HS-5 (cell line): ENCODE measurements at regions not wholly inside any gene's neighbourhood (a gene's known extent, or its start where the extent isn't known, plus 50 kb on each side); places are given as distances from the start of the nearest gene placed in this dataset.

Source experiments
- DNase-seq: peaks from one replicate; pipeline ENCODE4 v3.0.0-alpha.2; 2012; ENCODE audit warnings: low read depth

GRCh38 chr14:65224799-65225198, 122.5 kb upstream of the MAX start:
- no peak for DNase-seq

- DNase-seq, result no peak
Observed at GRCh38 chr14:65225299-65226159, 123.2 kb upstream of the MAX start.

GRCh38 chr14:65226824-65227604, 124.7 kb upstream of the MAX start:
- DNase-seq, result no peak

GRCh38 chr14:65228436-65228835, 126.1 kb upstream of the MAX start:
- DNase-seq, result no peak

- no peak for DNase-seq
Observed at GRCh38 chr14:65228956-65229747, 126.8 kb upstream of the MAX start.

GRCh38 chr14:65229748-65230728, 127.7 kb upstream of the MAX start:
- DNase-seq, result no peak

GRCh38 chr14:65231286-65231980, 129.1 kb upstream of the MAX start:
- DNase-seq, result no peak

- DNase-seq, result no peak
Observed at GRCh38 chr14:65234752-65235361, 132.5 kb upstream of the MAX start.

- no peak for DNase-seq
Observed at GRCh38 chr14:65237023-65237814, 134.9 kb upstream of the MAX start.

- no peak for DNase-seq
Observed at GRCh38 chr14:65237941-65238340, 135.6 kb upstream of the MAX start.

GRCh38 chr14:65238456-65238855, 136.1 kb upstream of the MAX start:
- no peak for DNase-seq

GRCh38 chr14:65239143-65239937, 137.0 kb upstream of the MAX start:
- no peak for DNase-seq

- DNase-seq, result no peak
Observed at GRCh38 chr14:65239938-65240296, 137.6 kb upstream of the MAX start.

GRCh38 chr14:65241125-65241752, 138.9 kb upstream of the MAX start:
- no peak for DNase-seq

- DNase-seq, result no peak
Observed at GRCh38 chr14:65242732-65243134, 140.4 kb upstream of the MAX start.

- DNase-seq, result no peak
Observed at GRCh38 chr14:65243766-65244442, 141.6 kb upstream of the MAX start.

- DNase-seq, result no peak
Observed at GRCh38 chr14:65249471-65250161, 147.3 kb upstream of the MAX start.
